GM23338 (cell line): ENCODE measurements at regions not wholly inside any gene's neighbourhood (a gene's known extent, or its start where the extent isn't known, plus 50 kb on each side); places are given as distances from the start of the nearest gene placed in this dataset.

Experiments used
- ATAC-seq: fragments of 200-7000 bp; cut with Tn5 transposase; 3 replicates; pipeline ENCODE4 v1.9.1; 2020
- DNase-seq: peaks from one replicate; pipeline ENCODE4 v3.0.0-alpha.2; 2015; ENCODE audit warnings: low spot score
- H2AFZ ChIP-seq: fragments of 200-600 bp; sonication (generic); 2 replicates; pipeline ENCODE4 v1.8.0; 2016; ENCODE audit warnings: antibody characterized with exemption, mild to moderate bottlenecking, moderate library complexity
- H3F3A ChIP-seq: fragments of 200-600 bp; sonication (generic); replicated peaks from 2 replicates; pipeline ENCODE4 v1.8.0; 2017; ENCODE audit warnings: antibody characterized with exemption, mixed run types, low read depth
- H3K27ac ChIP-seq: fragments of 200-600 bp; sonication (generic); 2 replicates; pipeline ENCODE4 v1.6.1; 2016; ENCODE audit warnings: low read depth
- H3K27me3 ChIP-seq: fragments of 200-600 bp; sonication (generic); 2 replicates; pipeline ENCODE4 v1.8.0; 2016; ENCODE audit warnings: mild to moderate bottlenecking, mixed run types, moderate library complexity; ENCODE audit not compliant: insufficient read depth
- H3K36me3 ChIP-seq: fragments of 200-600 bp; sonication (generic); 2 replicates; pipeline ENCODE4 v1.8.0; 2016; ENCODE audit warnings: mild to moderate bottlenecking; ENCODE audit not compliant: insufficient read depth
- H3K4me1 ChIP-seq: fragments of 200-600 bp; sonication (generic); 2 replicates; pipeline ENCODE4 v1.8.0; 2016; ENCODE audit warnings: mild to moderate bottlenecking, moderate library complexity; ENCODE audit not compliant: insufficient read depth
- H3K4me2 ChIP-seq: fragments of 200-600 bp; sonication (generic); 2 replicates; pipeline ENCODE4 v1.7.1; 2017; ENCODE audit warnings: mixed run types
- H3K4me3 ChIP-seq: fragments of 200-600 bp; sonication (generic); 2 replicates; pipeline ENCODE4 v1.6.1; 2016; ENCODE audit warnings: mixed run types
- H3K79me2 ChIP-seq: fragments of 200-600 bp; sonication (generic); replicated peaks from 2 replicates; pipeline ENCODE4 v1.8.0; 2017; ENCODE audit warnings: mild to moderate bottlenecking; ENCODE audit not compliant: insufficient read depth
- H3K9me2 ChIP-seq: fragments of 200-600 bp; sonication (generic); 2 replicates; pipeline ENCODE4 v1.8.0; 2017; ENCODE audit not compliant: insufficient read depth
- H4K20me1 ChIP-seq: fragments of 200-600 bp; sonication (generic); replicated peaks from 2 replicates; pipeline ENCODE4 v1.8.0; 2017; ENCODE audit warnings: mild to moderate bottlenecking; ENCODE audit not compliant: insufficient read depth
- H3K27ac Mint-ChIP-seq: 2 replicates; pipeline ENCODE4 v1.8.0; 2020; ENCODE audit warnings: inconsistent platforms, mild to moderate bottlenecking, moderate library complexity, mixed read lengths
- H3K27me3 Mint-ChIP-seq: 3 replicates; pipeline ENCODE4 v1.8.0; 2022; ENCODE audit warnings: low read depth, mild to moderate bottlenecking, moderate library complexity, mixed read lengths, inconsistent platforms; ENCODE audit not compliant: insufficient read depth, poor library complexity
- H3K36me3 Mint-ChIP-seq: 3 replicates; pipeline ENCODE4 v1.8.0; 2021; ENCODE audit warnings: low read depth, mild to moderate bottlenecking, inconsistent platforms, moderate library complexity, mixed read lengths
- H3K4me1 Mint-ChIP-seq: 3 replicates; pipeline ENCODE4 v1.8.0; 2020; ENCODE audit warnings: mild to moderate bottlenecking, inconsistent platforms, mixed read lengths
- H3K4me3 Mint-ChIP-seq: 3 replicates; pipeline ENCODE4 v1.8.0; 2021; ENCODE audit warnings: moderate library complexity, mild to moderate bottlenecking, inconsistent platforms, mixed read lengths
- H3K9me3 Mint-ChIP-seq: 3 replicates; pipeline ENCODE4 v1.8.0; 2020; ENCODE audit warnings: moderate library complexity, mild to moderate bottlenecking, inconsistent platforms, mixed read lengths
- CREB1 ChIP-seq: fragments of 250-450 bp; sonication (Bioruptor Pico); IDR thresholded peaks from 2 replicates; pipeline ENCODE4 v1.5.0; 2020; ENCODE audit warnings: low read depth, mild to moderate bottlenecking, moderate library complexity
- CTCF ChIP-seq, 2 experiments: fragments of 200-600 bp in 1 of 2; sonication (generic) in 1 of 2; conservative IDR thresholded peaks; 2 replicates each; pipeline versions ENCODE4 v1.5.1 to v1.6.1; 2016 to 2017; ENCODE audit warnings: antibody characterized with exemption in 2 of 2, low read depth in 2 of 2, mild to moderate bottlenecking in 2 of 2, moderate library complexity in 1 of 2
- ETS1 ChIP-seq: IDR thresholded peaks from 2 replicates; pipeline ENCODE4 v1.6.1; 2016; ENCODE audit warnings: antibody characterized with exemption
- EZH2 ChIP-seq: fragments of 200-600 bp; sonication (generic); IDR thresholded peaks from one replicate; pipeline ENCODE4 v1.8.0; 2017; ENCODE audit warnings: antibody characterized with exemption, mild to moderate bottlenecking, low read depth; ENCODE audit not compliant: unreplicated experiment
- EZH2phosphoT487 ChIP-seq: fragments of 200-600 bp; sonication (generic); IDR thresholded peaks from one replicate; pipeline ENCODE4 v1.8.1; 2018; ENCODE audit warnings: antibody characterized with exemption; ENCODE audit not compliant: unreplicated experiment
- JUNB ChIP-seq: IDR thresholded peaks from one replicate; pipeline ENCODE4 v1.6.1; 2016; ENCODE audit warnings: antibody characterized with exemption; ENCODE audit not compliant: unreplicated experiment
- NANOG ChIP-seq: IDR thresholded peaks from 2 replicates; pipeline ENCODE4 v1.6.1; 2016; ENCODE audit warnings: antibody characterized with exemption, borderline replicate concordance
- POLR2AphosphoS5 ChIP-seq: IDR thresholded peaks from 2 replicates; pipeline ENCODE4 v1.6.1; 2016; ENCODE audit warnings: antibody characterized with exemption, low read depth
- STAT1 ChIP-seq: IDR thresholded peaks from one replicate; pipeline ENCODE4 v1.6.1; 2016; ENCODE audit warnings: antibody characterized with exemption; ENCODE audit not compliant: unreplicated experiment
- ZNF114 ChIP-seq: fragments of 250-450 bp; sonication (Bioruptor Pico); IDR thresholded peaks from 2 replicates; pipeline ENCODE4 v1.5.0; 2020; ENCODE audit warnings: mild to moderate bottlenecking, moderate library complexity
- ZNF331 ChIP-seq: fragments of 250-450 bp; sonication (Bioruptor Pico); IDR thresholded peaks from 2 replicates; pipeline ENCODE4 v1.5.0; 2020; ENCODE audit warnings: low read depth, mild to moderate bottlenecking, moderate library complexity
- TF ChIP-seq, protein P1 (sequence below): IDR thresholded peaks from one replicate; pipeline ENCODE4 v1.6.1; 2018; ENCODE audit warnings: antibody characterized with exemption; ENCODE audit not compliant: unreplicated experiment
- TF ChIP-seq, protein P2 (sequence below): fragments of 250-450 bp; sonication (Bioruptor Pico); IDR thresholded peaks from 2 replicates; pipeline ENCODE4 v1.5.0; 2020; ENCODE audit warnings: mild to moderate bottlenecking, moderate library complexity

DNA sequence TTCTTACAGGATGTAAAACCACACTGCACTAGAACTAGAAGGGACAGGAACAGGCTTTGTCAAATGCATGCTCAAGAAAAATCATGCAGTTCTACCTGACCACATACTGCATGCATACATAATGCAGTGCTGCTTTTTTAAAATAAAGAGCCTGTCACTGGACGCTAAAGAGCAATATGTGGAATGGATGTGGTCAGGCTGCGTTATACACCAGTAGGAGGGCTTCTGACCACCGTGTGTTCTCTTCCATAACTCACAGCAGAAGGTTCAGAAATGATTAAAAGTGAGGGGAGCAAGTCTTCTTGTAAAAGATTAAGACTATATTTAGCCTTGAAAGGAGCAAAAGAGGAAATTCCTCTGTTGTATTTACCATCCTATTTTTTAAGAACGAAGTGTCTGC is 392.0 kb downstream of the EMP1 start:
- no peaks in the 10 kb centered on the region for H3K27me3 ChIP-seq
- ATAC-seq = no peak

More for the DNA sequence above, 392.0 kb downstream of the EMP1 start:
- DNase-seq = no peak
- Mint-ChIP-seq H3K4me3 (no peak overlapping the region), H3K9me3 (peaks cover 2% of the 10 kb centered on the region; the same call in 2 of the 3 replicates), H3K27me3 (no peaks in the 10 kb centered on the region), H3K36me3 (peaks cover 3% of the 10 kb centered on the region; the same call in 1 of the 3 replicates), H3K27ac (peak overlapping the region; percentile 6; the same call in 1 of the 2 replicates), H3K4me1 (peaks cover 26% of the 10 kb centered on the region)
- no peak for TF ChIP-seq ZNF331 (CRISPR knock-in tag)
- TF ChIP-seq CREB1 (CRISPR knock-in tag) = no peak
- TF ChIP-seq NANOG = no peak
- no peak for TF ChIP-seq CTCF (conservative IDR thresholded peaks at IDR 0.05; ENCODE audit: low read depth in 2 of 2)
- TF ChIP-seq STAT1 = no peak
- TF ChIP-seq, protein P1, sequence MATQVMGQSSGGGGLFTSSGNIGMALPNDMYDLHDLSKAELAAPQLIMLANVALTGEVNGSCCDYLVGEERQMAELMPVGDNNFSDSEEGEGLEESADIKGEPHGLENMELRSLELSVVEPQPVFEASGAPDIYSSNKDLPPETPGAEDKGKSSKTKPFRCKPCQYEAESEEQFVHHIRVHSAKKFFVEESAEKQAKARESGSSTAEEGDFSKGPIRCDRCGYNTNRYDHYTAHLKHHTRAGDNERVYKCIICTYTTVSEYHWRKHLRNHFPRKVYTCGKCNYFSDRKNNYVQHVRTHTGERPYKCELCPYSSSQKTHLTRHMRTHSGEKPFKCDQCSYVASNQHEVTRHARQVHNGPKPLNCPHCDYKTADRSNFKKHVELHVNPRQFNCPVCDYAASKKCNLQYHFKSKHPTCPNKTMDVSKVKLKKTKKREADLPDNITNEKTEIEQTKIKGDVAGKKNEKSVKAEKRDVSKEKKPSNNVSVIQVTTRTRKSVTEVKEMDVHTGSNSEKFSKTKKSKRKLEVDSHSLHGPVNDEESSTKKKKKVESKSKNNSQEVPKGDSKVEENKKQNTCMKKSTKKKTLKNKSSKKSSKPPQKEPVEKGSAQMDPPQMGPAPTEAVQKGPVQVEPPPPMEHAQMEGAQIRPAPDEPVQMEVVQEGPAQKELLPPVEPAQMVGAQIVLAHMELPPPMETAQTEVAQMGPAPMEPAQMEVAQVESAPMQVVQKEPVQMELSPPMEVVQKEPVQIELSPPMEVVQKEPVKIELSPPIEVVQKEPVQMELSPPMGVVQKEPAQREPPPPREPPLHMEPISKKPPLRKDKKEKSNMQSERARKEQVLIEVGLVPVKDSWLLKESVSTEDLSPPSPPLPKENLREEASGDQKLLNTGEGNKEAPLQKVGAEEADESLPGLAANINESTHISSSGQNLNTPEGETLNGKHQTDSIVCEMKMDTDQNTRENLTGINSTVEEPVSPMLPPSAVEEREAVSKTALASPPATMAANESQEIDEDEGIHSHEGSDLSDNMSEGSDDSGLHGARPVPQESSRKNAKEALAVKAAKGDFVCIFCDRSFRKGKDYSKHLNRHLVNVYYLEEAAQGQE = no peak
- TF ChIP-seq ZNF114 (CRISPR knock-in tag) = no peak
- no peak for TF ChIP-seq EZH2phosphoT487
- no peak for TF ChIP-seq ETS1
- no peak for TF ChIP-seq EZH2
- TF ChIP-seq POLR2AphosphoS5 = no peak
- TF ChIP-seq, protein P2, sequence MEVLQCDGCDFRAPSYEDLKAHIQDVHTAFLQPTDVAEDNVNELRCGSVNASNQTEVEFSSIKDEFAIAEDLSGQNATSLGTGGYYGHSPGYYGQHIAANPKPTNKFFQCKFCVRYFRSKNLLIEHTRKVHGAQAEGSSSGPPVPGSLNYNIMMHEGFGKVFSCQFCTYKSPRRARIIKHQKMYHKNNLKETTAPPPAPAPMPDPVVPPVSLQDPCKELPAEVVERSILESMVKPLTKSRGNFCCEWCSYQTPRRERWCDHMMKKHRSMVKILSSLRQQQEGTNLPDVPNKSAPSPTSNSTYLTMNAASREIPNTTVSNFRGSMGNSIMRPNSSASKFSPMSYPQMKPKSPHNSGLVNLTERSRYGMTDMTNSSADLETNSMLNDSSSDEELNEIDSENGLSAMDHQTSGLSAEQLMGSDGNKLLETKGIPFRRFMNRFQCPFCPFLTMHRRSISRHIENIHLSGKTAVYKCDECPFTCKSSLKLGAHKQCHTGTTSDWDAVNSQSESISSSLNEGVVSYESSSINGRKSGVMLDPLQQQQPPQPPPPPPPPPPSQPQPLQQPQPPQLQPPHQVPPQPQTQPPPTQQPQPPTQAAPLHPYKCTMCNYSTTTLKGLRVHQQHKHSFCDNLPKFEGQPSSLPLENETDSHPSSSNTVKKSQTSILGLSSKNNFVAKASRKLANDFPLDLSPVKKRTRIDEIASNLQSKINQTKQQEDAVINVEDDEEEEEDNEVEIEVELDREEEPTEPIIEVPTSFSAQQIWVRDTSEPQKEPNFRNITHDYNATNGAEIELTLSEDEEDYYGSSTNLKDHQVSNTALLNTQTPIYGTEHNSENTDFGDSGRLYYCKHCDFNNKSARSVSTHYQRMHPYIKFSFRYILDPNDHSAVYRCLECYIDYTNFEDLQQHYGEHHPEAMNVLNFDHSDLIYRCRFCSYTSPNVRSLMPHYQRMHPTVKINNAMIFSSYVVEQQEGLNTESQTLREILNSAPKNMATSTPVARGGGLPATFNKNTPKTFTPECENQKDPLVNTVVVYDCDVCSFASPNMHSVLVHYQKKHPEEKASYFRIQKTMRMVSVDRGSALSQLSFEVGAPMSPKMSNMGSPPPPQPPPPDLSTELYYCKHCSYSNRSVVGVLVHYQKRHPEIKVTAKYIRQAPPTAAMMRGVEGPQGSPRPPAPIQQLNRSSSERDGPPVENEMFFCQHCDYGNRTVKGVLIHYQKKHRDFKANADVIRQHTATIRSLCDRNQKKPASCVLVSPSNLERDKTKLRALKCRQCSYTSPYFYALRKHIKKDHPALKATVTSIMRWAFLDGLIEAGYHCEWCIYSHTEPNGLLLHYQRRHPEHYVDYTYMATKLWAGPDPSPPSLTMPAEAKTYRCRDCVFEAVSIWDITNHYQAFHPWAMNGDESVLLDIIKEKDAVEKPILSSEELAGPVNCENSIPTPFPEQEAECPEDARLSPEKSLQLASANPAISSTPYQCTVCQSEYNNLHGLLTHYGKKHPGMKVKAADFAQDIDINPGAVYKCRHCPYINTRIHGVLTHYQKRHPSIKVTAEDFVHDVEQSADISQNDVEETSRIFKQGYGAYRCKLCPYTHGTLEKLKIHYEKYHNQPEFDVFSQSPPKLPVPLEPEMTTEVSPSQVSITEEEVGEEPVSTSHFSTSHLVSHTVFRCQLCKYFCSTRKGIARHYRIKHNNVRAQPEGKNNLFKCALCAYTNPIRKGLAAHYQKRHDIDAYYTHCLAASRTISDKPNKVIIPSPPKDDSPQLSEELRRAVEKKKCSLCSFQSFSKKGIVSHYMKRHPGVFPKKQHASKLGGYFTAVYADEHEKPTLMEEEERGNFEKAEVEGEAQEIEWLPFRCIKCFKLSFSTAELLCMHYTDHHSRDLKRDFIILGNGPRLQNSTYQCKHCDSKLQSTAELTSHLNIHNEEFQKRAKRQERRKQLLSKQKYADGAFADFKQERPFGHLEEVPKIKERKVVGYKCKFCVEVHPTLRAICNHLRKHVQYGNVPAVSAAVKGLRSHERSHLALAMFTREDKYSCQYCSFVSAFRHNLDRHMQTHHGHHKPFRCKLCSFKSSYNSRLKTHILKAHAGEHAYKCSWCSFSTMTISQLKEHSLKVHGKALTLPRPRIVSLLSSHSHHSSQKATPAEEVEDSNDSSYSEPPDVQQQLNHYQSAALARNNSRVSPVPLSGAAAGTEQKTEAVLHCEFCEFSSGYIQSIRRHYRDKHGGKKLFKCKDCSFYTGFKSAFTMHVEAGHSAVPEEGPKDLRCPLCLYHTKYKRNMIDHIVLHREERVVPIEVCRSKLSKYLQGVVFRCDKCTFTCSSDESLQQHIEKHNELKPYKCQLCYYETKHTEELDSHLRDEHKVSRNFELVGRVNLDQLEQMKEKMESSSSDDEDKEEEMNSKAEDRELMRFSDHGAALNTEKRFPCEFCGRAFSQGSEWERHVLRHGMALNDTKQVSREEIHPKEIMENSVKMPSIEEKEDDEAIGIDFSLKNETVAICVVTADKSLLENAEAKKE = no peak
- no peak for TF ChIP-seq JUNB
- H3K9me2 ChIP-seq = no peaks in the 10 kb centered on the region
- H3K4me3 ChIP-seq = no peak overlapping the region
- no peak overlapping the region for H3K4me2 ChIP-seq
- no peak overlapping the region for H2AFZ ChIP-seq
- H3F3A ChIP-seq = no peaks in the 10 kb centered on the region
- H3K4me1 ChIP-seq = peaks cover 15% of the 10 kb centered on the region; the same call in 1 of the 2 replicates
- H3K36me3 ChIP-seq = no peaks in the 10 kb centered on the region
- no peaks in the 10 kb centered on the region for H3K79me2 ChIP-seq
- no peak overlapping the region; the same call in 1 of the 2 replicates for H3K27ac ChIP-seq
- no peaks in the 10 kb centered on the region for H4K20me1 ChIP-seq
